ENCODE measurements at regions not wholly inside any gene's neighbourhood (a gene's known extent, or its start where the extent isn't known, plus 50 kb on each side); places are given as distances from the start of the nearest gene placed in this dataset.
"Not testable (repeated sequence)": the region's sequence is repeated elsewhere in the genome, so short reads cannot be mapped to it uniquely, and the experiment has no call there.

DNA sequence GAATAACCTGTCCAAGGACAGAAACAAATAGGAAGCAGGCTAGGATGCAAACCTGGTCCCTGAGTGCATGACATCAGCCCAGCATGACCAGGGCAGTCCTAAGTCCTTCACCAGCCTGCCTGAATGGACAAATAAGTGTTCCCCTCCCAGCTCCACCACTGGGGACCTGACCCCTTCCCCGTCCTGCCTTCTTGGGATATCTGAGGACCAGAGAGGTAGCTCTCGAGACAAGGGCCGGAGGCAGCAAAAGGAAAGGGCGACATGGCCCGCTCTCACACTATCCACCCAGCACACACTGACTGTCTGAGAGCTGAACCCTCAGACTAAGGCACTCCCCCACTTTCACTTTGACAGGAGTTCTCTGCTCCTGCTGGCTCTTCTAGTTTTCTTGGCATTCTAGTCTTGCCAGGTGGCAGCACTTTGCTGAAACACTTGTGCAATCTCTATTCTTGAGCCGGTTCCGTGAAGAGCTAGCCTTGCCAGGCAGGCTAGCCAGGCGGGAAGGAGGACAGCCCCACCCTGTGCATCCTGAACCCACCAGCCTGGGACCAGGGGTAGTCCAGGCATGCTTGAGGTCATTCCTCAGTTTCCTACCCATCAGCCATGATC, 251.1 kb upstream of the RAB4A start:
- no peak for DNase-seq

DNA sequence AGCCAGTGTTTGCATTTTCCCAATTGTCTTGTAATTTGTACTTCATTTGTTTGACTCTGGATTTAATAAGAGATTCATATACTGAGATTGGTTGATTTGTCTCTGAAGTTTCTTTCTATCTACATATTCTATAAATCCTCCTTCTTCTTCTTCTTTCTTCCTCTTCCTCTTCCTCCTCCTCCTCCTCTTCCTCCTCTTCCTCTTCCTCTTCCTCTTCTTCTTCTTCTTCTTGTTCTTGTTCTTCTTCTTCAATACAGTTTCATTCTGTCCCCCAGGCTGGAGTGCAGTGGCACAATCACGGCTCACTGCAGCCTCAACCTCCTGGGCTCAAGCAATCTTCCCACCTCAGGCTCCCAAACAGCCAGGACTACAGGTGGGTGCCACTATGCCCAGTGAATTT, 249.9 kb upstream of the RAB4A start:
- not testable (repeated sequence) for DNase-seq

GRCh38 chr1:229022595-229023333, 248.1 kb upstream of the RAB4A start:
- no peak for DNase-seq

DNA sequence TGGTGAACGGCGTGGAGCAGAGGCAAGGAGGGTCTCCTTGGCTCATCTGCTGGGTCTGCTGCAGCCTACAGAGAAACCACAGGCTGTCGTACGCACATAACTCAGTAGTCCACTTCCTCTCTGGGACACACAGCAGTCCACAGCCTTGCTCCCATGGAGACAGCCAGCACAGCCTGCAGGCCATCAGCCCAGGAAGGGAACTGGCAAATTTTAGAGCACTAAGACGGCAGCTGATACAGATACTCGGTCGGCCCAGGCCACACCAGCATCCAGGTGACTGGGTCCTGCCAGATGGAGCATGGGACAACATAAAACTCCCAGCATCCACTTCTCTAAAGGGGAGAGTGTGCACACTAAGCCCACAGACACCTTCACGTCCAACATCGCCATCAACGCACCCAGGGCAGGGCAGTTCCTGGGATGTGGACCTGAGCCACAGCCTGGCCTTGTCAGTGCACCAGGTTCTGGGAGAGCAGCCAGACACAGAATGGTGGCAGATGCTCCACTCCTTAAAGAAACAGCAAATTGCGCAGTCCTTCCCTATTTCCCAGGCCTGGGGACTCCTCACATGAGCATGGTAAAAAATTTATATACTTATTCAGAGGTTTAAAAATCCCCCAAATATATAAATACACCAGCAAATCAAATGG, 247.1 kb upstream of the RAB4A start:
- no peak for DNase-seq

DNA sequence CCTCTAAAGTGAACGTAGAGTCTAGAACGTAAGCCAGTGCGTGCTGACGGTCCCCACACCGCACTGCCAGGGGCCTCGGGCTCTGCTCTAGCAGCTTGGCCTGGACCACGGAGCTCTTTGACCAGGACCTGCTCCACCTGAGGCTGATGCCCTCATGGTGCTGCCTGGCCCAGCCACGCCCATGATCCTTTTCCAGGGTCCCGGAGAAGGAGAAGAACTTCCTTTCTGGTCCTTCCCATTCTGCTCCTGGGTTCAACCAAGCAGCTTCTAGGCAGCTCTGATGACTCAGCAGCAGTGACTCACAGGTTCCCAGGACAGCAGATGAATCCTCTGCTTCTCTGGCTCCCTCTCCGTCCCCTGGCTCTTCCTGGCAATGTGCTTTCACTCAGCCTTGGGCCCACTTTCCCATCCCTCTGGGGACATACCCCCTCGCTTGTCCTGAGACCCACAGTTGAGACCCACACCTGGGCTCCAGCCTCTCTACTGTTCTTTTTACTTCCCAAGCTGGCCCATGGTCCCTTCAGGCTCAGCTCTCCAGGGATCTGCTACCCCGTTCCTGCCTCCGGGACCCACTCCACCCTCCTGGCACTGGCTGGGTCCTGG, 246.3 kb upstream of the RAB4A start:
- no peak for DNase-seq

- no peak for DNase-seq
These were observed 245.3 kb upstream of the RAB4A start for GRCh38 chr1:229025576-229025975.

- no peak for DNase-seq
These were observed 243.8 kb upstream of the RAB4A start for GRCh38 chr1:229027158-229027557.

GRCh38 chr1:229027622-229028182, 243.2 kb upstream of the RAB4A start:
- DNase-seq, result no peak

GRCh38 chr1:229028544-229028943, 242.4 kb upstream of the RAB4A start:
- no peak for DNase-seq

- DNase-seq, result no peak
These were observed 241.7 kb upstream of the RAB4A start for GRCh38 chr1:229028987-229029878.

DNA sequence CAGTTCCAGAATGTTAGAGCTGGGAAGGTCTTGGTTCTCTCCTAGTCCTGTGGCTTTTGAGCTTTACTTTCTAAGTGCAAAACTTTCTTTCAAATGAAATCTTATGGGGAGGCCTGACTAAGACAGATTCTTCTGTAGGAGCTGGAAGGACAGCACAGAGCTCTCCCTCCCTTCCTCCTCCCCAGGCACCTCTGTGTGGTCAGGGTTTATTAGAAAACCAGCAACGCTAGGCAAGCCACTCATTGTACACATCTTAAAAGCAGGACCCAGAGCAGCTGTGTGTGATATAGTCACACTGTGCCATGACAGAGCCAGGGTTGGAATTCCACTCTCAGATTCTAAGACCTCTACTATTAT, 241.1 kb upstream of the RAB4A start:
- no peak for DNase-seq

DNA sequence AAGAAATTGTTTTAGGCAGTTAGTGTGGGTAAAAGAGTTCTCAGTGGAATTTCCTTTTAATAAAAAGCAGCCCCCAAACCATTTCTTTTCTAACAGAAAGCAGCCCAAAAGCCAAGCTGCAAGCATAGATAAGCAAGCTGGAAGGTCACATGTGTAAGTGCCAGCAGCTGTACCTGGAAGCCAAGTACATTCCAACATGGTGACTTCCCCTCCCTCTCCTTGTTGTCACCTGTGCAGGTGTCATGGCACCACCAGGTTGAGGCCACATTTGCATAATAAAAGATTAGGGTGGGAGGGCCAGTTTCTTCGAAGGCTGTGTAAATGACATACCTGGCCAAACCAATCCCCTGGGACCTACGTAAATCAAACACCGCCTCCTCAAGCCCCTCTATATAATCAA, 240.3 kb upstream of the RAB4A start:
- DNase-seq, result no peak

GRCh38 chr1:229031061-229031460, 239.8 kb upstream of the RAB4A start:
- DNase-seq, result no peak

GRCh38 chr1:229031481-229032341, 239.2 kb upstream of the RAB4A start:
- DNase-seq, result no peak

DNA sequence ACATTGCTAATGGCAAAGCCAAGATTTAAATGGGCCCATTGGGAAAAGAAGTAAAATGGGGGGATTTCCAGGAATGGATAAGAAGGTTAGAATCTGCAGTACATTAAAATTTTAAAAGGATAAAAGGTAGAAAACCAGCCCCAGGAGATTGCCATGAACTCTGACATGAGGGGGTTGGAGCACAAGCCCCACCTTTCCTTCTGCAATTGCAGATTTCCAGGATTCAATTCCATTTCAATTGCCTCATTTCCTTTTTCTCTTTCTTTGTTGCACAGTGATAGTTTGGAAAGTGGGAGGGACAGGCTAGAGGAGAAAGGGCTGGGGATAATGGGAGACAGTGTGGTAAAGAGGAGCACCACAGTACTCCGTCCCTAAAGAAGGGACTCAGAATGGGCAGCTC, 238.5 kb upstream of the RAB4A start:
- DNase-seq, result no peak

DNA sequence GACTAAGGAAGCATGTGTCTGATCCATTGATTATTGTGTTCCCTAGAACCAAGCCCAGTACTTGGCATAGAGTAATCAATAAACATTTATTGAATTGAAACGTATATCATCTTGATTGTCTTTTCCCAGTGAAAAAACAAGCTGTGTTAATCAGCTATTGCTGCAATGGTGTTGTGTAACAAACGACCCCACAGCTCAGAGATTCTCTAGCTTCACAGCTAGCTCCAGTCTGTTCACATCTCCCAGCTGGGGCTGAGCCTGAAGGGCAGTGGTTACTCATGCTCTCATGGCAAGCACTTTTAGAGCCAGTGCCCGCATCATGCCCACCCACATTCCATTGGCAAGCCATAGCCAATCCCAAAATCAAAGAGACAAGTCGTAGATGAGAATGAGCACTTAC, 237.4 kb upstream of the RAB4A start:
- DNase-seq, result no peak

DNA sequence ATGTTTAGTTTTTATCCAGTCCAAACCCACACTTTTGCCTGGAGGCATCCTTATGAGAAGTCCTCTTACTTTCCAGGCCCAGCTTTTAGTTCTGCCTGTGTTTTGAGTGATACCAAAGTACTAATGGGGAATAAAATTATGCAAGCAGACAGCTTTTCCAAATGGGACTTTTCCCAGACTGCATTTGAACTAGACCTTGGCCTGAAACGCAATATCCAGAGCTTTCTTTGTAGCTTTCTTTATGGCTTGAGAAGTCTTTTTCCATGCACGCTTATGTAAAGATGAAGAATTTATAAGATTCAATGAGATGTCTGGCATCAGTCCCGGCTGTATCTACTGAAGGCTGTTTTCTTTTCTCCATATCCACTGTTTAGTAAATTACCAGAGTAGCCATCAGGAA, 236.6 kb upstream of the RAB4A start:
- no peak for DNase-seq

GRCh38 chr1:229035054-229035747, 235.7 kb upstream of the RAB4A start:
- no peak for DNase-seq

GRCh38 chr1:229035748-229036082, 235.2 kb upstream of the RAB4A start:
- DNase-seq, result no peak

DNA sequence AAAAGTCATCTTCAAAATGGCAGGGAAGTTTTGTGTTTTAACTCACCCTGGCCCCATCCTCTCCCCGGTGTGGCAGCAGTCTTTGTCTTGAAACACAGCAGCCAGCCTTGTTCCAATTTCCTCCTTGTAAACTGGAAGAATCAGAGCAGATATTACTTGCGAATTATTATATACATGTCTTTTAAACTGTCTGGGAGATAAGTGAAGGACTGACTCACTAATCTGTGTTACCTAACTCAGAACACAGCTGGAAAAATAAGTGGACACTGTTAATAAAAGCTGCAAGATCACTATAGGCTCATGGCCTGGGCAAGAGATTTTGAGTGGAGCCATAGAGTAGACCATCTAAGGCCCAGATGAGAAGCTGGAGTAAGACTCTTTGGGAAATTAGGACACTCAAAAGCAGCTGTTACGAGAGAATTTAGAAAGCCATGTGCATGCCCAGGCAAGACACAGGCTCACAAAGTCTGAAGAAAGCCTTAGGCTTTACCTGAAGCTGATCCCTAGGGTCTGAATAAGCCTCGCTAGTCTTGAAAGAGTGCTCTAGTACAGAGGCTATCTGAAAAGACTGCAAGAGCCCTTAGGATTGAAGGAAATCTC, 233.0 kb upstream of the RAB4A start:
- DNase-seq, result no peak
